Activated CD4-positive, alpha-beta T cell treated with anti-CD3 and anti-CD28 coated beads, Interleukin-2, amount 10 ng/mL, durations not matched to agents 7 days and 5 days (primary cell): ENCODE measurements at regions not wholly inside any gene's neighbourhood (a gene's known extent, or its start where the extent isn't known, plus 50 kb on each side); places are given as distances from the start of the nearest gene placed in this dataset.

Source experiments
- CTCF ChIA-PET: fragments of 350-600 bp; sonication (Branson Sonifier 250); formaldehyde crosslinking; loops from one replicate; lab custom pipeline; 2021; ENCODE audit warnings: antibody characterized with exemption; lab: Charles Lee
- POLR2A ChIA-PET: fragments of 350-600 bp; sonication (Branson Sonifier 250); formaldehyde crosslinking; loops from one replicate; lab custom pipeline; 2021; ENCODE audit warnings: antibody characterized with exemption; lab: Charles Lee
- DNase-seq: peaks from one replicate; pipeline ENCODE4 v3.0.0-alpha.2; 2020
- H3K27ac Mint-ChIP-seq: one replicate; pipeline ENCODE4 v1.8.0; 2021; ENCODE audit warnings: mild to moderate bottlenecking, moderate library complexity, mixed read lengths
- H3K27me3 Mint-ChIP-seq: one replicate; pipeline ENCODE4 v1.8.0; 2021; ENCODE audit warnings: mixed read lengths
- H3K36me3 Mint-ChIP-seq: one replicate; pipeline ENCODE4 v1.8.0; 2021; ENCODE audit warnings: low read depth, mixed read lengths
- H3K4me1 Mint-ChIP-seq: one replicate; pipeline ENCODE4 v1.8.0; 2021; ENCODE audit warnings: mixed read lengths
- H3K4me3 Mint-ChIP-seq: one replicate; pipeline ENCODE4 v1.8.0; 2021; ENCODE audit warnings: mild to moderate bottlenecking, moderate library complexity, mixed read lengths
- H3K9me3 Mint-ChIP-seq: one replicate; pipeline ENCODE4 v1.8.0; 2021; ENCODE audit warnings: mixed read lengths

DNA sequence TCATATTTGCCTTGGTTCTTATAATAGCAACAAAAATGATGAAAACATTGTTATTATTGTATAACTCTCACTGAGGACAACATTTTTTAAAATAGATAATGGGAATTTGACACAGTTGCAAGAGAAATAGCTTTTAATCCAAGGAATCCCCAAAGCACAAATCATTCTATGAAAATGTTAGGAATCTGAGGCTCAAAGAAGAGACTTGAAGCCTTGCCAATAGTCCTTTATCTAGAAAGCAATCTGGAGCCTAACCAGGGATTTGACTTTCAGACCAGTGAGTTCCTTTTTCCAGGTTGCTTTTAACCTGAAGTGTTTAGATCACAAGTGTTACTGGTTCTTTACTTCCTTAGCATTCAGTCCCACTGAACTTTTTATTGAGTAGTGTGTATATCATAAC lies 574.5 kb upstream of the ZEB2 start:
- no peaks in the 10 kb centered on the region for H3K27me3 Mint-ChIP-seq
- H3K9me3 Mint-ChIP-seq = no peaks in the 10 kb centered on the region

DNA sequence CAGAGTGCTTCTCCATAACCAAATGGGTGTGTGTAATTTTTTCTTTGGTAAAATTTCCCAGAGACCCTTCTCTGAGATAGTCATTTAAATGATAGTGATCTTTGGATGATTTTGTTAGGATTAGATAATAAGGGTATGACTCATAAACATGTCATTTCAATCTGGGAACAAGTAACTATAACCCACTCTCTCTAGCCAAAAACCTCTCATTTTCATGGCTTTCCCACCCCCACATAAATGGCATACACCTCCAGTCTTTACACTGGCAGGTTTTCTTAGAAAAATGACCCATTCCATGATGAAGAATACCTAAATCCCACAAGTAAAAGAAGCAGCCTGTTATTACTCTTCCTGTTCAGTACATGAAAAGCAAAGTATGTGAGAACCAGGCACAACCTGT lies 572.0 kb upstream of the ZEB2 start:
- Mint-ChIP-seq H3K27ac (no peak overlapping the region), H3K27me3 (no peaks in the 10 kb centered on the region), H3K36me3 (no peaks in the 10 kb centered on the region), H3K4me3 (no peak overlapping the region), H3K4me1 (no peaks in the 10 kb centered on the region), H3K9me3 (no peaks in the 10 kb centered on the region)
- no peak for DNase-seq
- ChIA-PET POLR2A (no interaction called here), CTCF (no interaction called here)

More for the DNA sequence above, 574.5 kb upstream of the ZEB2 start:
- POLR2A ChIA-PET = no interaction called here
- Mint-ChIP-seq H3K4me1 (no peaks in the 10 kb centered on the region), H3K4me3 (no peak overlapping the region), H3K27ac (no peak overlapping the region), H3K36me3 (no peaks in the 10 kb centered on the region)
- CTCF ChIA-PET = no interaction called here
- DNase-seq = no peak

DNA sequence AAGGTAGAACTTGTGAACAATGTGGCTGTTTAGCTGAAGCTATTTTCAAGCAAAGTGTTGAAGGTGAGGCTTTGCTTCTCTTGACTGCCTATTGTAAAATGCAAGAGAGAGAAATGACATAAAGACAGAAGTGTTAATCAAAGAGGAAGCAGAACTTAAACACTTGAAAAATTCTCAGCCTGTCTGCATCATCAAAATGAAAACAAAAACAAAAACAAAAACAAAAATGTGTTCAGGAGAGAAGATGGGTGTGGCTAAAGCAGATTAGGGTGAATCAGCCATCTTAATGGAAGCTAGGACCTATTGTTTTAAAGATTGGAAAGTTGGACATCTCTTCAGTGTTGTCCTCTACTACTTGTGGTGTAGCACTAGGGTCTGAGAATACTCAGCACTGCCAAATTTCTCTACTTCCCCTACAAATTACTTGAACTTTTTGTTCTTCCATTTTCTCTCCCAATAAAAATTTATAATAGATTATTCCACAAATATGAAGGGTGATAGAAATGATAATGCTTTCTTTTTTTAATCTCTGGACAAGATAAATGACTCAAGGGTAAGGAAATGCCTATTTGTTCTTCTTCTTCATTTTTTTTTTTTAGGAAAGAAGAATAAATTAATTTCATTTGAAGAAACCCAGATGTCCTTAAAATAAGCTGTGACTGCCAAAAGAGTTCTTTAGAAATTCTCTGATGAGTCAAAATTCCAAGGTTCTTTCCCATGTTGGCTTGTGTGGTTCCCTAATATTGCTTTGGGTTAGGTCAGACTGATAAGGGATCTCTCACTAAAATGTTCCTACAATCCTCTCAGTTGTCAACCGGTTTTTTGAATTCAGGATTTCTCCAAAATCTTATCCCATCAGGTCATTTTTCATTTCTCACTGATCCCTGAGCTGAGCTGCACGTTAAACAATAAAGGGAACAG lies 571.2 kb upstream of the ZEB2 start:
- CTCF ChIA-PET = no interaction called here

DNA sequence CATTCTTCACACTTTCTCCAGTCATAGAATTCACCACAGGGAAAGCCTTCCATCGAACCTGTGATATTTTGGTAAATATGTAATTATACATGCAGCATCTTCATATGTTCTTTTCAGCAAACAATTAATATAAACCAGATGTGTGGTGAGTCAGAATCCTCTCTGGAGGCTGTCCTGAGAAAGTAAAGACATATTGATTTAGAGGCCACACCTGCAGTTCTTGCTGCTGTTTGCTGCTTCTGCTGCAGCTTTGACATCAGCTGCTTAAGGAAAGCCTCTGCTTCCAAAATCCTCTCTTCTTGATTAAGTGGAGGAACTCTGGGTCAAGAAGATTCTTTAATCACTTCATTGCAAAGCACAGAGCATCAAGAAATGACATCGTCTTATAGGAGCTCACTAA lies 568.8 kb upstream of the ZEB2 start:
- no peaks in the 10 kb centered on the region for H3K4me1 Mint-ChIP-seq
- CTCF ChIA-PET = no interaction called here
- H3K27me3 Mint-ChIP-seq = no peaks in the 10 kb centered on the region
- H3K27ac Mint-ChIP-seq = no peak overlapping the region
- H3K9me3 Mint-ChIP-seq = no peaks in the 10 kb centered on the region
- POLR2A ChIA-PET = no interaction called here
- no peak overlapping the region for H3K4me3 Mint-ChIP-seq
- DNase-seq = no peak
- no peaks in the 10 kb centered on the region for H3K36me3 Mint-ChIP-seq

More for the DNA sequence above, 571.2 kb upstream of the ZEB2 start:
- no peak for DNase-seq
- Mint-ChIP-seq H3K4me3 (no peak overlapping the region), H3K27me3 (no peaks in the 10 kb centered on the region), H3K27ac (no peak overlapping the region), H3K9me3 (no peaks in the 10 kb centered on the region), H3K36me3 (no peaks in the 10 kb centered on the region), H3K4me1 (no peaks in the 10 kb centered on the region)
- POLR2A ChIA-PET = no interaction called here

DNA sequence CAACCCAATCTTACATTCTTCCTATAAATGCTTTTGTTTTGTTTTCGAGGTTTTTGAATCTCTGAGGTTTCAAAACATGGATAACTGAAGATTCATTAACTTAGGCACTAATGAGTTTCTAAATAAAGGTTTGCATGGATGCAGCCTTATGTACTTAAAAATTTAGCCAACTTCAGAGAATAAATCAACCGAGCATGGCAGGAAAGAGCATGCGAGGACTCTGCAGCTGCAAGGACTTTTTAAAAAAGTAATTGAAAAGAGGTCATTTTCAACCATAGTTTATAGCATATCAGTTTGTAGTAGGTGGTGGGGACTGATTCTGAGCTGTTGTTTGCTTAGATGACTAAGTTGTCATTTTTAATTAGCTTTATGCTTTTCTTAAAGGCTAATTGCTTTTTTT lies 567.0 kb upstream of the ZEB2 start:
- H3K27me3 Mint-ChIP-seq = no peaks in the 10 kb centered on the region
- H3K4me3 Mint-ChIP-seq = no peak overlapping the region
- ChIA-PET POLR2A (no interaction called here), CTCF (no interaction called here)
- no peaks in the 10 kb centered on the region for H3K36me3 Mint-ChIP-seq
- H3K27ac Mint-ChIP-seq = no peak overlapping the region
- no peaks in the 10 kb centered on the region for H3K9me3 Mint-ChIP-seq
- DNase-seq = no peak
- H3K4me1 Mint-ChIP-seq = no peaks in the 10 kb centered on the region

DNA sequence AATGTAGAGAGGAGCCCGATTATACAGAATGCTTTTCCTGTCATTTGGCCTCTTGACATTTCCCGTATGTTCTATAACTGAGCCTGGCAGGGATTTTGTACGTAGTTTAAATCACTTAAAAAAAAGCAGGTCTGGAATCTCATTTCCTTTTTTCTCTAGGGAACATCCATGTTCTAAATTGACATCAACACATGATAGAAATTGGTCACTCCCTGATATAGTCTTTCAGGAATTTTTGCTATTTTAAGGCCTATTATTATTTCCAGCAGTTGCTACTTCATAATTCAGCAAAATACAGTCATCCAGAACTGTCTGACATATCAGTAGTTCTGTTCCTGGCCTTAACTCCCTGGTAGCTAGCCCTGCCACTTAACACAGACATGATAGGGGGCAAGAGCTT lies 565.7 kb upstream of the ZEB2 start:
- H3K4me3 Mint-ChIP-seq = no peak overlapping the region
- DNase-seq = no peak
- H3K36me3 Mint-ChIP-seq = no peaks in the 10 kb centered on the region
- no peaks in the 10 kb centered on the region for H3K4me1 Mint-ChIP-seq
- CTCF ChIA-PET = no interaction called here
- no peaks in the 10 kb centered on the region for H3K9me3 Mint-ChIP-seq
- H3K27me3 Mint-ChIP-seq = peaks cover 2% of the 10 kb centered on the region
- H3K27ac Mint-ChIP-seq = no peak overlapping the region
- POLR2A ChIA-PET = no interaction called here

DNA sequence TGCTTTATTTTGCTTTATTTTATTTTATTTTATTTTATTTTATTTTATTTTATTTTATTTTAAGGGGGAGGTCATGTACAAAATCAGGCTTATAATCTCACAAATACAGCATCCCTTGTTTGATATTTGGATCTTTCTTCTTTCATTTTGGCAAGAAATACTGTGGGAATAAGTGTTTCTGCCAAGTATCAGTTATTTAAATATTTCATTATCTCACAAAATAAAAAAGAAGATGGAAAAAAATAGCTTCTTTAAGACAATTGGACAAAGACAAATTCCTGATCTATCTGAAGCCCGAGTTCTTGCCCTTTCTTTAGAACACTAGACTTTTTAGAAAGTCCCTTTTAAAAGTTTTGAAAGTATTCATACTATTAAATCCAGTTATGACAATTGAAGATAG lies 560.5 kb upstream of the ZEB2 start:
- Mint-ChIP-seq H3K4me3 (no peak overlapping the region), H3K36me3 (no peaks in the 10 kb centered on the region), H3K9me3 (no peaks in the 10 kb centered on the region), H3K27me3 (peaks cover 2% of the 10 kb centered on the region), H3K27ac (no peak overlapping the region), H3K4me1 (no peaks in the 10 kb centered on the region)
- no peak for DNase-seq
- ChIA-PET POLR2A (no interaction called here), CTCF (no interaction called here)

DNA sequence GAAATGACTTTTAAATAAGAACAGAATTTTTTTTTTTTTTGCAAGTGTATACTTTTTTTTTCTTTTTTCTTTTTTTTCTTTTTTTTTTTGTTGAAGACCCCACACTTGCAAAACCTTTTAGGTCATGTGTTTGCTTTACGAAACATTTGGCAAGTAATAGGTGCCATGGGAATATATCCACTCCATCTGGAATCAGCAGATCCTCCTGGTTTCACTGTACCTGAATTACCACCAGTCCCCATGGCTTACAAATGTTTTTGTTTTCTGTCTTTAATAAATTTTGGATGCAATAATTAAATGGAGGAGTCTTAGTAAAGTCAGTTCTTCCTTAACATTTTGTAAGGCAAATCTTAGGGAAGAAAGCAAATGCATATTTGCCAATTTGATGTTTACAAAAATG lies 559.7 kb upstream of the ZEB2 start:
- CTCF ChIA-PET = no interaction called here
- H3K27me3 Mint-ChIP-seq = peaks cover 2% of the 10 kb centered on the region
- H3K27ac Mint-ChIP-seq = no peak overlapping the region
- no peaks in the 10 kb centered on the region for H3K36me3 Mint-ChIP-seq
- POLR2A ChIA-PET = no interaction called here
- no peak overlapping the region for H3K4me3 Mint-ChIP-seq
- DNase-seq = no peak
- no peaks in the 10 kb centered on the region for H3K4me1 Mint-ChIP-seq
- H3K9me3 Mint-ChIP-seq = no peaks in the 10 kb centered on the region

DNA sequence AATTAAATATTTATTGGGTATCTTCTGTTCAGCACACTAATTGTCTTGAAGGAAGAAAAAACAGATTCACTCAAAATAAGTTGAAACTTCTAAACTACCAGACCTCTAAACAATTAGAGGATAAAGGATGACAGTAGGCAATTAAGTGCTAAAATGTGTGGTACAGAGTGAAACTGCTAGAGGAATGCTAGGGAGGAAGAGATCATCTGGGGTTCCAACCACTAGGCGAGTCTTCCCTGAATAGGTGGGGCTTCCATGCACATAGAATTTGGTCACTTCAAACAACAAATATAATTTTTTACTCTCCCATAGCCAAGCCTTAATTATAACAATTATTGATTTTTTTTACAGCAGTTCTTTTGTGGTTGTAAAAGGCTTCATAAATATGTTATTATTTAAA lies 559.0 kb upstream of the ZEB2 start:
- DNase-seq = no peak
- no peaks in the 10 kb centered on the region for H3K36me3 Mint-ChIP-seq
- ChIA-PET POLR2A (no interaction called here), CTCF (no interaction called here)
- H3K4me3 Mint-ChIP-seq = no peak overlapping the region
- H3K27me3 Mint-ChIP-seq = peaks cover 2% of the 10 kb centered on the region
- no peak overlapping the region for H3K27ac Mint-ChIP-seq
- H3K9me3 Mint-ChIP-seq = no peaks in the 10 kb centered on the region
- H3K4me1 Mint-ChIP-seq = no peaks in the 10 kb centered on the region

DNA sequence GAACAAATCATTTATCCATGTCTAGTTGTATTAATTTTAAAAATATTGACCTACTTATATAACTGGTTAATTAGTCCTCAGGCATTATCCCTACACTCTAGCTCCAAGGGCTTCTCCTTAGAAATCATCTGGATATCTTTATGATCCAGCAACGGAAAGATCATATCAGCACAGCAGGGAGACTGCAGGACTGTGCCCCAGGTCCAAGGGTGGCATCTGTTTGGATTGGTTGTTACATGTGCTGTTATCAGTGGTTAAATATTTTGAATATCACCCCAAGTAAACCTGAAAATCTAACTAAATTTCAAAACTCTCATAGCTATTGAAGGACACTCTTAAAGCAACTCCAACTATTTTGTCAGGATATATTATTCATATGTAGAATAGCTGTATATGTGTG lies 556.2 kb upstream of the ZEB2 start:
- no peaks in the 10 kb centered on the region for H3K9me3 Mint-ChIP-seq
- ChIA-PET POLR2A (no interaction called here), CTCF (no interaction called here)
- H3K36me3 Mint-ChIP-seq = no peaks in the 10 kb centered on the region
- no peak overlapping the region for H3K4me3 Mint-ChIP-seq
- no peak overlapping the region for H3K27ac Mint-ChIP-seq
- H3K27me3 Mint-ChIP-seq = peaks cover 2% of the 10 kb centered on the region
- no peak for DNase-seq
- H3K4me1 Mint-ChIP-seq = no peaks in the 10 kb centered on the region

DNA sequence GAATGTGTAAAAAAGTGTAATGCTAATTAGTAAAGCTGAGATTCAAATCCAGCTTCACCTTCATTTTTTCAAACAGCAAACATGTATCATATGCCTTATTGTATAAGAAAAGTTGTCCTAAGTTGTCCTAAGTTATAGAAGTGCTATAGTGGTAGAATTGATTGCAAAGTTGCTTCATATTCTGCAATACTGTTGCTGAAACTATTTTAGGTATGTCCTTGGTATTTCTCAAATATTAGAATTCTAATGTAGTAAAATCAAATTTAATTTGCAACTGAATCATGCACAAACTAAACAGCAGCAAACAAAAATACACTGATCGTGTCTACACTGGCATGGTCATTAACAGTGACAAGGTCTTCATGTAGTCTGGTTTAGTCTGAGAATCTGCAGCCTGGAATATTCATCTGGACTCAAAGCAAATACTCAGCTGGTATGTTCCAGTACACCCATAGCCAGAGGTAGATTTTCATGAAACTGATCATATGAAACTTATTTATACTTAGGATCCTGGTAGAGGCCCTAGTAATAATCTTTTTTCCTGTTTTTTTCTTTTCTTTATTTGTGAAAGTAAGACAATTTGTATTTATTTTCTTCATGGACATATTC lies 555.6 kb upstream of the ZEB2 start:
- H3K27me3 Mint-ChIP-seq = no peaks in the 10 kb centered on the region
- no peak overlapping the region for H3K27ac Mint-ChIP-seq
- no peaks in the 10 kb centered on the region for H3K4me1 Mint-ChIP-seq
- no peaks in the 10 kb centered on the region for H3K36me3 Mint-ChIP-seq
- H3K9me3 Mint-ChIP-seq = no peaks in the 10 kb centered on the region
- DNase-seq = no peak
- POLR2A ChIA-PET = no interaction called here
- no peak overlapping the region for H3K4me3 Mint-ChIP-seq
- CTCF ChIA-PET = no interaction called here

DNA sequence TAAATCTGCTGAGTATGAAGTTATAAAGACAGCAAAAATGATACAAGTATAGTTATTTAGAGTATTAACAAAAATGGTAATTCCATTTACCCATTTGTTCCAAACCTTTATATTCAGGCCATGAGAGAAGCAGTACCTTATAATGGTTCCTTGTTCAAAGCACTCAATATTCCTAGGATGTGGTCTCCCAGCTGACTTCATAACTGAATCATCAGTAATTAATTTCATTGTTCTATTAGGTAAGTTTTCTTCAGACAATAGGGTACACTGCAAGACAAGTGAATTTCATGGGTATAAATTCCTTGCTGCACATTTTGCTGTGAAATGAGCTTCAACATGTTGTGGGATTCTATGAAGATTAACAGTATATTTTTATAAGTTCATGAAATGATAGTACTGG lies 550.8 kb upstream of the ZEB2 start:
- CTCF ChIA-PET = no interaction called here
- Mint-ChIP-seq H3K36me3 (no peaks in the 10 kb centered on the region), H3K27ac (no peak overlapping the region), H3K9me3 (no peaks in the 10 kb centered on the region), H3K4me3 (no peak overlapping the region), H3K4me1 (no peaks in the 10 kb centered on the region), H3K27me3 (no peaks in the 10 kb centered on the region)
- no peak for DNase-seq
- POLR2A ChIA-PET = no interaction called here

DNA sequence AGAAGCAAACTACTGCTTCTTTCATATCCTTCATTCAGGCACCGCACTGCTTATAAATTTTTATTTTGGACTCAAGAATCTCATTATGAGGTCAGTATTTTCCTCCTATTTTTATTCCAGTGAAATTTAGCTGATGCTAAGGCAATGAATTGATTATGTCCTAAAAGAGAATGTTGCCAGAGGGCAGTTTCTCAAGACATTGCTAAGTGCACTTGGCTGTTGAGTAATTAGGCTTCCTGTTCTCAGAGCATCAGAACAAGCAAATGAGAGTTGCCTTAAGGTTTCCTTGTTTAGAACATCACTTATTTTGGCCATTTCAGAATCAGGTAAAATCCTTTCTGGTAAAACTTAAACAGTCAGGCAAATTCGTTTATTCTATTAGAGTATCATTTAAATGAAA lies 548.6 kb upstream of the ZEB2 start:
- POLR2A ChIA-PET = no interaction called here

More for the DNA sequence above, 548.6 kb upstream of the ZEB2 start:
- no peaks in the 10 kb centered on the region for H3K4me1 Mint-ChIP-seq
- H3K27ac Mint-ChIP-seq = no peak overlapping the region
- H3K4me3 Mint-ChIP-seq = no peak overlapping the region
- H3K27me3 Mint-ChIP-seq = peaks cover 1% of the 10 kb centered on the region
- H3K36me3 Mint-ChIP-seq = no peaks in the 10 kb centered on the region
- DNase-seq = no peak
- H3K9me3 Mint-ChIP-seq = peaks cover under 1% of the 10 kb centered on the region
- CTCF ChIA-PET = no interaction called here
